Ascending aorta (tissue), 2 donors: ENCODE measurements at regions not wholly inside any gene's neighbourhood (a gene's known extent, or its start where the extent isn't known, plus 50 kb on each side); places are given as distances from the start of the nearest gene placed in this dataset.

Experiments used
- DNase-seq, 2 donors: peaks; one replicate each; pipeline ENCODE4 v3.0.0-alpha.2; 2019; ENCODE audit warnings: low spot score in 2 of 2
- H3K27ac ChIP-seq, 2 donors: fragments of 200-600 bp; sonication (generic); one replicate each; pipeline ENCODE4 v1.5.1; 2016 to 2017; ENCODE audit warnings: mild to moderate bottlenecking in 1 of 2
- H3K27me3 ChIP-seq: fragments of 200-600 bp; sonication (generic); one replicate; pipeline ENCODE4 v1.5.1; 2017
- H3K36me3 ChIP-seq, 2 donors: fragments of 200-600 bp; sonication (generic); one replicate each; pipeline ENCODE4 v1.5.1; 2016
- H3K4me1 ChIP-seq, 2 donors: fragments of 200-600 bp; sonication (generic); one replicate each; pipeline ENCODE4 v1.5.1; 2016 to 2017; ENCODE audit warnings: mild to moderate bottlenecking in 1 of 2
- H3K4me3 ChIP-seq, 2 donors: fragments of 200-600 bp; sonication (generic); one replicate each; pipeline ENCODE4 v1.5.1; 2016 to 2017; ENCODE audit warnings: mild to moderate bottlenecking in 1 of 2
- H3K9me3 ChIP-seq, 2 donors: fragments of 200-600 bp; sonication (generic); one replicate each; pipeline ENCODE4 v1.5.1; 2016
- intact Hi-C: fragments of 100-400 bp; cut with DNase I; formaldehyde crosslinking; loops from one replicate; pipeline ENCODE4 v1.15.1; 2023
- TF ChIP-seq, protein P1 (sequence below), 3 experiments: fragments of 200-600 bp in 2 of 3; fragments of 450-650 bp in 1 of 3; sonication (generic) in 2 of 3; IDR thresholded peaks; one replicate each; pipeline ENCODE4 v1.5.1; 2016 to 2019; ENCODE audit warnings: antibody characterized with exemption in 3 of 3, mild to moderate bottlenecking in 1 of 3, moderate library complexity in 1 of 3

DNA sequence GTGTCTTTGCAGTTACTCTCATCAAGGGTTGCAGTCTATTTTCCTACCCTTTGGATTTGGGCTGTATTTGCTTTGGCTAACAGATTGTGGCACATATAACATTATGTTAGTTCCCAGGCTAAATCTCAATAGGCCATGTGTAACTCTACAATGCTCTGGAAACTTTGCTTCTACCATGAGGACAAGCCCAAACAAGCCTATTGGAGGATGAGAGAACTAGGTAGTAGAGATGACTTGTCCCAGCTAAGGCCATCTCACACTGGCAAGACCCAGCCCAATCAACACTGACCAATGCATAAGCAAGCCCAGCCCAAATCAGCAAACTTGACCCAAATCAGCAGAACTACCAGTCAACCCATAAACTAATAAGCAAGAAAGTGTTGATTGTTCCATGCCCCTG, 311.8 kb downstream of the NDFIP2 start:
- H3K36me3 ChIP-seq, result no peaks in the 10 kb centered on the region
- H3K27ac ChIP-seq, result no peak overlapping the region
- TF ChIP-seq, protein P1, sequence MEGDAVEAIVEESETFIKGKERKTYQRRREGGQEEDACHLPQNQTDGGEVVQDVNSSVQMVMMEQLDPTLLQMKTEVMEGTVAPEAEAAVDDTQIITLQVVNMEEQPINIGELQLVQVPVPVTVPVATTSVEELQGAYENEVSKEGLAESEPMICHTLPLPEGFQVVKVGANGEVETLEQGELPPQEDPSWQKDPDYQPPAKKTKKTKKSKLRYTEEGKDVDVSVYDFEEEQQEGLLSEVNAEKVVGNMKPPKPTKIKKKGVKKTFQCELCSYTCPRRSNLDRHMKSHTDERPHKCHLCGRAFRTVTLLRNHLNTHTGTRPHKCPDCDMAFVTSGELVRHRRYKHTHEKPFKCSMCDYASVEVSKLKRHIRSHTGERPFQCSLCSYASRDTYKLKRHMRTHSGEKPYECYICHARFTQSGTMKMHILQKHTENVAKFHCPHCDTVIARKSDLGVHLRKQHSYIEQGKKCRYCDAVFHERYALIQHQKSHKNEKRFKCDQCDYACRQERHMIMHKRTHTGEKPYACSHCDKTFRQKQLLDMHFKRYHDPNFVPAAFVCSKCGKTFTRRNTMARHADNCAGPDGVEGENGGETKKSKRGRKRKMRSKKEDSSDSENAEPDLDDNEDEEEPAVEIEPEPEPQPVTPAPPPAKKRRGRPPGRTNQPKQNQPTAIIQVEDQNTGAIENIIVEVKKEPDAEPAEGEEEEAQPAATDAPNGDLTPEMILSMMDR (IDR thresholded peaks at IDR 0.05), result no peak
- no peak overlapping the region for H3K4me3 ChIP-seq
- intact Hi-C loops, result no loop called here
- H3K4me1 ChIP-seq, result no peaks in the 10 kb centered on the region
- DNase-seq, result no peak
- H3K9me3 ChIP-seq, result peaks cover 0 to 6% of the 10 kb centered on the region in 2 donors
- no peaks in the 10 kb centered on the region for H3K27me3 ChIP-seq

DNA sequence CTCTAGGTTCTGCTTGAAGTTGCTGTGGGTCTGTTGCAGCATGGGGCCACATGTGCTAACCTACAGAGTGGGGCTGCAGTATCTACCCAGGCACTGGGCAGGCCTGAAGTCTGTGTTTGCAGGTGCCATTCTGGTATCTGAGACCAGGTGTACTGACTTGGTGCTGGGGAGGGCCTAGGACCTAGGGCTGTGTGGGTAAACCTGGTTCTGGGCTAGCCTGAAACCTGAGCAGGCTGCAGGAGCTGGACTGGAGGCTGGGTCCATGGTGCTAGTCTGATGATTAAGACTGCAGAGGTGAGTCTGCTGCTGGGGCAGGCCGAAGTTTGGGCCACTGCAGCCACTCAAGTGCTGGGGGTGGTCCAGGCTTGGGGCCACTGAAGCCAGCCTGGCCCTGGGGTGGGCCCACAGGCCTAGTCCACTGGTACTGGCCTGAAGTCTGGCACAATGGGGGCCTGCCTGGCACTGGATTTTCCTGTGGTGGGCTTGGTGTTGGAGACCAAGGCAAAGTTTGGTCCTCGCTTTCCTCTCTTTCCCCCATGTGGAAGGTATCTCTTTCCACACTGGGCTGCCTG, 310.6 kb downstream of the NDFIP2 start:
- TF ChIP-seq, protein P1 (IDR thresholded peaks at IDR 0.05), result no peak
- DNase-seq, result no peak
- H3K4me3 ChIP-seq, result no peak overlapping the region

GRCh38 chr13:79786176-79786575, 305.2 kb downstream of the NDFIP2 start:
- Histone ChIP-seq H3K27ac (no peak overlapping the region), H3K27me3 (no peaks in the 10 kb centered on the region), H3K36me3 (no peaks in the 10 kb centered on the region), H3K9me3 (peaks cover 0 to 11% of the 10 kb centered on the region in 2 donors), H3K4me1 (no peaks in the 10 kb centered on the region), H3K4me3 (no peak overlapping the region)
- DNase-seq, result no peak
- intact Hi-C loops, result no loop called here
- TF ChIP-seq, protein P1 (IDR thresholded peaks at IDR 0.05), result no peak

More for the DNA sequence above, 310.6 kb downstream of the NDFIP2 start:
- Histone ChIP-seq H3K4me1 (no peaks in the 10 kb centered on the region), H3K9me3 (peaks cover 0 to 11% of the 10 kb centered on the region in 2 donors), H3K27ac (no peak overlapping the region), H3K36me3 (no peaks in the 10 kb centered on the region), H3K27me3 (no peaks in the 10 kb centered on the region)
- intact Hi-C loops, result no loop called here

DNA sequence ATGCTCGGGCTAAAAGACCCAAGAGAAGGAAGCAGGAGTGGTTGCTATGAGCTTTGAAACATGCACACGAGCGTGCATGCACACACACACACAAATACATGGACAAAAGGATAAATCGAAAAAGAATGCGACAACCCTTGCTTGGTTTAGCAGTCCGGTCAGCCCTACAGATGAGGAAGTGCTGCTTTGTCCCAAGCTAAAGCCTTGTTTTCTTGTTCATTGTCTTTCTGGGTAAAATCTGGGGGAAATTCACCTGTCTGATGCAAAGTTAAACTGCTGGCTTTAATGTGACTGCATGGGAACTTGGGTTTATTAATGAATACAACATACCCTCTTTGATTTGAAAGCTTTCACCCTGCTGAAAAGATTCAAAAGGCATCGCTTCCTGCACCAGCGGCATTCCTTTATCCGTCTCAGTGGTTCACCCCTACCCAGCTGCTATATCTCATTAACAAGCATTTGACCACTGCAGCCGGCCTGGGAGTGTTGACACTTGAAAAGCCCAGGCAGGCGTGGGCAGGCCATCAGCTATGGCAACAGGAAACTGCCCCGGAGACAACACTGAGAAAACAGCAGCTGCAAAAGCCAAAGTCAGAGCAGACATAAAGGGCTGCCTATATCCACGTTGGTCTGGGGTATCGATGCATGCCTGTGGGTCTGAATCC, 301.7 kb downstream of the NDFIP2 start:
- TF ChIP-seq, protein P1 (IDR thresholded peaks at IDR 0.05), result no peak
- no peaks in the 10 kb centered on the region for H3K36me3 ChIP-seq
- H3K27me3 ChIP-seq, result no peaks in the 10 kb centered on the region
- no peak overlapping the region for H3K4me3 ChIP-seq
- peaks cover 0 to 7% of the 10 kb centered on the region in 2 donors for H3K4me1 ChIP-seq
- peaks cover 0 to 5% of the 10 kb centered on the region in 2 donors for H3K9me3 ChIP-seq
- no peak for DNase-seq
- intact Hi-C loops, result no loop called here
- no peak overlapping the region for H3K27ac ChIP-seq

DNA sequence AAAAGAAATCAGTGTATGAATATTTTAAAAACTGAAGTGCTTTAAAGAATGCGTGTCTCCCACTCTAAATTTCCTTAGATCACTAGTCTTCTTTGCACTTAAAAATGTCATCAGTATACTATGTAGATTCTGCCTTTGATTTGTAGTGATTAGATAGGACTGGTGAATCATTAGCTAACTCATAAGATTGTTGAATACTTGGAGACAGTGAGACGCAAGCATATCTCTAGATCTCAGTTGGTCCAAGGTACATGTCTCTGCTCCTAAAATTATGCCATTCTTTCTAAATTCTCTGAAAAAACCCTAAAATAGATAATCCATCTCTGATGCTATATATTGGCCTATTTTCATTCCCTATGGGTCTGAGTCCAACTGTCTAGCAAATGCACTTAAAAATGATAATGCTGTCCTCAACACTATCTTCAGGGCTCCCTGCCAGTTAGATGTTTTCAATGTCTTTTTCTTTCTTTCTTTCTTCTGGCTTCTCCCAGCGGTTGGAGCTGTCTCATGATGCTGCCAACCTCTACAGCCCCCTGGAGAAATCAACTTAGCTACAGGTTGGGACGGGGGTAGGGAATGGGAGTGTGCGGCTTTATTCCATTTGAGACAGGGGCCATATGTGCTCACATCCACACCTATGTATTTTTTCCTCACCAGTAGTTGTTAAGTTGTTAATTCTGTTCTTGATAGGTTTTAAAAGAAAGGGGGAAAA, 301.0 kb downstream of the NDFIP2 start:
- TF ChIP-seq, protein P1 (IDR thresholded peaks at IDR 0.05), result no peak
- H3K4me1 ChIP-seq, result peaks cover 0 to 7% of the 10 kb centered on the region in 2 donors
- no peaks in the 10 kb centered on the region for H3K36me3 ChIP-seq
- no peak overlapping the region for H3K4me3 ChIP-seq
- H3K27me3 ChIP-seq, result no peaks in the 10 kb centered on the region
- no peaks in the 10 kb centered on the region for H3K9me3 ChIP-seq
- no peak for DNase-seq
- no peak overlapping the region for H3K27ac ChIP-seq
- intact Hi-C loops, result no loop called here
